HepG2 (cell line): ENCODE measurements at regions not wholly inside any gene's neighbourhood (a gene's known extent, or its start where the extent isn't known, plus 50 kb on each side); places are given as distances from the start of the nearest gene placed in this dataset.

Experiments
- IKZF1 ChIP-seq: fragments of 450-650 bp; IDR thresholded peaks from 2 replicates; pipeline ENCODE4 v1.7.1; 2016
- KAT2B ChIP-seq: fragments of 150-350 bp; IDR thresholded peaks from 2 replicates; pipeline ENCODE4 v1.6.1; 2014; ENCODE audit warnings: low read depth, low read length, borderline replicate concordance
- KDM5B ChIP-seq: sonication (generic); formaldehyde crosslinking; IDR thresholded peaks from 2 replicates; pipeline ENCODE4 v1.4.0; 2020; ENCODE audit warnings: missing genetic modification reagents, mild to moderate bottlenecking, borderline replicate concordance
- MLX ChIP-seq: IDR thresholded peaks from 2 replicates; pipeline ENCODE4 v1.6.1; 2016
- MLXIP ChIP-seq: sonication (generic); formaldehyde crosslinking; IDR thresholded peaks from 2 replicates; pipeline ENCODE4 v1.9.0; 2021; ENCODE audit warnings: missing genetic modification reagents, borderline replicate concordance
- MTERF4 ChIP-seq: sonication (generic); formaldehyde crosslinking; IDR thresholded peaks from 2 replicates; pipeline ENCODE4 v1.8.0; 2023; ENCODE audit warnings: mild to moderate bottlenecking, missing genetic modification reagents
- NBN ChIP-seq: fragments of 450-650 bp; conservative IDR thresholded peaks from 2 replicates; pipeline ENCODE4 v1.6.1; 2017
- NFKB2 ChIP-seq: sonication (generic); formaldehyde crosslinking; IDR thresholded peaks from 2 replicates; pipeline ENCODE4 v1.4.0; 2020; ENCODE audit warnings: missing genetic modification reagents, borderline replicate concordance
- POGK ChIP-seq: sonication (generic); formaldehyde crosslinking; conservative IDR thresholded peaks from 2 replicates; pipeline ENCODE4 v1.8.0; 2022; ENCODE audit warnings: mild to moderate bottlenecking, moderate library complexity, missing genetic modification reagents
- RARA ChIP-seq: IDR thresholded peaks from 2 replicates; pipeline ENCODE4 v1.6.1; 2016; ENCODE audit warnings: missing genetic modification reagents, missing compliant biosample characterization
- SAFB2 ChIP-seq: sonication (generic); formaldehyde crosslinking; IDR thresholded peaks from 2 replicates; pipeline ENCODE4 v1.5.1; 2020; ENCODE audit warnings: missing genetic modification reagents, low read depth, mild to moderate bottlenecking, borderline replicate concordance
- STAT6 ChIP-seq: sonication (generic); formaldehyde crosslinking; IDR thresholded peaks from 2 replicates; pipeline ENCODE4 v1.4.0; 2020; ENCODE audit warnings: missing genetic modification reagents, mild to moderate bottlenecking, borderline replicate concordance
- ZBTB10 ChIP-seq: sonication (generic); formaldehyde crosslinking; IDR thresholded peaks from 2 replicates; pipeline ENCODE4 v1.4.0; 2020; ENCODE audit warnings: missing genetic modification reagents, borderline replicate concordance
- ZFP41 ChIP-seq: sonication (generic); formaldehyde crosslinking; IDR thresholded peaks from 2 replicates; pipeline ENCODE4 v1.4.0; 2020; ENCODE audit warnings: mild to moderate bottlenecking, missing genetic modification reagents, borderline replicate concordance
- ZMYM3 ChIP-seq: sonication (generic); formaldehyde crosslinking; IDR thresholded peaks from 2 replicates; pipeline ENCODE4 v1.5.1; 2020; ENCODE audit warnings: mild to moderate bottlenecking, missing genetic modification reagents
- ZNF430 ChIP-seq: sonication (generic); formaldehyde crosslinking; IDR thresholded peaks from 2 replicates; pipeline ENCODE4 v1.9.0; 2021; ENCODE audit warnings: mild to moderate bottlenecking, missing genetic modification reagents
- ZNF709 ChIP-seq: sonication (generic); formaldehyde crosslinking; IDR thresholded peaks from 2 replicates; pipeline ENCODE4 v1.5.0; 2020; ENCODE audit warnings: mild to moderate bottlenecking, missing genetic modification reagents

- TF ChIP-seq STAT6 (CRISPR knock-in tag) (no peak), ZFP41 (CRISPR knock-in tag) (no peak), SAFB2 (CRISPR knock-in tag) (peak; percentile 71; the same call in 1 of the 2 replicates), POGK (CRISPR knock-in tag) (no peak), ZBTB10 (CRISPR knock-in tag) (no peak), ZNF430 (CRISPR knock-in tag) (no peak), KAT2B (no peak), NFKB2 (no peak; the same call in 1 of the 2 replicates), ZMYM3 (CRISPR knock-in tag) (0 out of 2 replicates have a peak, but pooled peaks have one; percentile 35), MLX (CRISPR knock-in tag) (no peak), ZNF709 (CRISPR knock-in tag) (0 out of 2 replicates have a peak, but pooled peaks have one; percentile 35), NBN (no peak), RARA (CRISPR knock-in tag) (0 out of 2 replicates have a peak, but pooled peaks have one; percentile 12), MLXIP (CRISPR knock-in tag) (no peak), MTERF4 (CRISPR knock-in tag) (0 out of 2 replicates have a peak, but pooled peaks have one; percentile 74), KDM5B (0 out of 2 replicates have a peak, but pooled peaks have one; percentile 41), IKZF1 (no peak)
Observed at GRCh38 chr2:10226038-10226724, 76.5 kb upstream of the HPCAL1 start (continued).
